ENCODE measurements at regions not wholly inside any gene's neighbourhood (a gene's known extent, or its start where the extent isn't known, plus 50 kb on each side); places are given as distances from the start of the nearest gene placed in this dataset.

DNA sequence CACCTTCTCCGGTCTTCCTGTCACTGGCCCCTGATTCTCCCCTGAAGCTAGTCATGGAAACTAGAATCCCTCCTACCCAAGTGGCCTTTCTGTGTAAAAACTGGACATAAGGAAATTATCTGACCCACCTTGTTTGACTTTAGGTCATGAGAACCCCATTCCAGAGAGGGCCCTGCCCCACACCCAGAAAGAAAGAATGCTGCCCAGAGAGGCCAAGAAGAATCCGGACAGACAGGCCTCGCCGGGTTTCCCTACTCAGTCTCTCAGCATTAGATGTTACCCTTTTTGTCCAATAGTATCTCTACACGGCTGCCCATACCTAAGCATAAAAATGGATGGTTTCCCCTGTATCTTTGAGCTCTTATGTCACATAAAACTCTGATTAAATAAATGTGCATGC, 83.3 kb upstream of the HELT start:
- no peaks in the 10 kb centered on the region for H3K36me3 Mint-ChIP-seq
- no peaks in the 10 kb centered on the region for H3K27me3 Mint-ChIP-seq
- peak overlapping the region; percentile 26 for H3K4me3 Mint-ChIP-seq

DNA sequence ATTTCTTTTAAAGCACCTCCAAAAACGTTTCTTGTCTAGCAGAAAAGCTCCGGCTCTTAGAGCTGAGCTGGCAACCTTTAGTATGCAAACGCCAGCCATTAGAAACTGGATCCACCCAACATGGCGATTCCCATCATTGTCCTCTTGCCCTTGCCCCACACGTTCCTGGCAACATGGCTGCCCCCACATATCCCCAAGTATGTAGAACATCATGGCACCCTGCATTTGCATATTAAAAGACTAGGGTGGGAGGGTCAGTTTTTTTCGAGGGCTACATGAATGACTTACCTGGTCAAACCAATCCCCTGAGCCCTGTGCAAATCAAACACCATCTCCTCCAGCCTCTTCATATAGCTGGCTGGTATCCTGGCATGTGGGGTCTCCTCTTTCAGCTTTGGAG, 82.2 kb upstream of the HELT start:
- Mint-ChIP-seq H3K4me1 (ENCODE audit: unreplicated experiment) (peaks cover 14% of the 10 kb centered on the region), H3K9me3 (peaks cover 8% of the 10 kb centered on the region), H3K27ac (no peak overlapping the region), H3K4me3 (no peak overlapping the region), H3K36me3 (no peaks in the 10 kb centered on the region), H3K27me3 (no peaks in the 10 kb centered on the region)
- TF ChIP-seq, protein P1, sequence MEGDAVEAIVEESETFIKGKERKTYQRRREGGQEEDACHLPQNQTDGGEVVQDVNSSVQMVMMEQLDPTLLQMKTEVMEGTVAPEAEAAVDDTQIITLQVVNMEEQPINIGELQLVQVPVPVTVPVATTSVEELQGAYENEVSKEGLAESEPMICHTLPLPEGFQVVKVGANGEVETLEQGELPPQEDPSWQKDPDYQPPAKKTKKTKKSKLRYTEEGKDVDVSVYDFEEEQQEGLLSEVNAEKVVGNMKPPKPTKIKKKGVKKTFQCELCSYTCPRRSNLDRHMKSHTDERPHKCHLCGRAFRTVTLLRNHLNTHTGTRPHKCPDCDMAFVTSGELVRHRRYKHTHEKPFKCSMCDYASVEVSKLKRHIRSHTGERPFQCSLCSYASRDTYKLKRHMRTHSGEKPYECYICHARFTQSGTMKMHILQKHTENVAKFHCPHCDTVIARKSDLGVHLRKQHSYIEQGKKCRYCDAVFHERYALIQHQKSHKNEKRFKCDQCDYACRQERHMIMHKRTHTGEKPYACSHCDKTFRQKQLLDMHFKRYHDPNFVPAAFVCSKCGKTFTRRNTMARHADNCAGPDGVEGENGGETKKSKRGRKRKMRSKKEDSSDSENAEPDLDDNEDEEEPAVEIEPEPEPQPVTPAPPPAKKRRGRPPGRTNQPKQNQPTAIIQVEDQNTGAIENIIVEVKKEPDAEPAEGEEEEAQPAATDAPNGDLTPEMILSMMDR (conservative IDR thresholded peaks at IDR 0.05): no peak
- DNase-seq (ENCODE audit: extremely low spot score, unreplicated experiment): no peak

More for the DNA sequence above, 83.3 kb upstream of the HELT start:
- Mint-ChIP-seq H3K9me3 (peaks cover 8% of the 10 kb centered on the region), H3K4me1 (ENCODE audit: unreplicated experiment) (peaks cover 14% of the 10 kb centered on the region), H3K27ac (peak overlapping the region; percentile 95)
- TF ChIP-seq, protein P1 (conservative IDR thresholded peaks at IDR 0.05): no peak
- no peak for DNase-seq (ENCODE audit: extremely low spot score, unreplicated experiment)

DNA sequence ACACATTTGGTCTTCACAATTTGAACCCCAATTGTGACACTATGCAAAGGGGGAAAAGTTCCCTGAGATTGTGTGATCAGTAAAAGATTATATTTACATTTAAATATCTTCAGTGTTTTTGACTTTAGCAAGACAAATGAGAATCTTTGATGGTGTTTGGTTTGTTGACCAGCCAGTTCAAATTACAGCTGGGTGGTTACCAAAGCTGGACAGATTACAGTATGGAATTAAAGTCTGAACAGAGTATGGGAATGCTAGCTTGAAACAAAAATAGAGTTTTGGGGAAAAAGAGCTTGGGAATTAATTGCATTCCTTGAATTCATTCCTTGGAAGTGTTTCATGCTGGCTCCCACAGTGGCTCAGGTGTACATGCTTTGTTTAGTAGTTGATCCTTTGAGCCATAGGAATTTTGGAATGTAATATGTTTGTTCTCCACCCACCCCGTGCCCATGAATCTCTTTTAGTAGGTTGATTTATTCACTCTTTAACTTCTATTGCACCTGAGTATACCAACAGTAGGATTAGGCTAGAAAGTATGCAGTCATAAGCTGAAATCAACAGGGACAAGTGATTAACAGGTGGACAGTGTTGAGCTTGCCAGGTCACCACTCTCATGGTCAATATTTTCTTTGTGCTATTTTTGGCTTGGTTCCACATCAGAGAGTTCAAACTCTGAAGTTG, 81.1 kb upstream of the HELT start:
- Mint-ChIP-seq H3K27ac (no peak overlapping the region), H3K4me1 (ENCODE audit: unreplicated experiment) (peaks cover 14% of the 10 kb centered on the region), H3K9me3 (peaks cover 8% of the 10 kb centered on the region), H3K27me3 (no peaks in the 10 kb centered on the region), H3K4me3 (peak overlapping the region; percentile 52), H3K36me3 (no peaks in the 10 kb centered on the region)
- TF ChIP-seq, protein P1 (conservative IDR thresholded peaks at IDR 0.05): no peak
- no peak for DNase-seq (ENCODE audit: extremely low spot score, unreplicated experiment)

DNA sequence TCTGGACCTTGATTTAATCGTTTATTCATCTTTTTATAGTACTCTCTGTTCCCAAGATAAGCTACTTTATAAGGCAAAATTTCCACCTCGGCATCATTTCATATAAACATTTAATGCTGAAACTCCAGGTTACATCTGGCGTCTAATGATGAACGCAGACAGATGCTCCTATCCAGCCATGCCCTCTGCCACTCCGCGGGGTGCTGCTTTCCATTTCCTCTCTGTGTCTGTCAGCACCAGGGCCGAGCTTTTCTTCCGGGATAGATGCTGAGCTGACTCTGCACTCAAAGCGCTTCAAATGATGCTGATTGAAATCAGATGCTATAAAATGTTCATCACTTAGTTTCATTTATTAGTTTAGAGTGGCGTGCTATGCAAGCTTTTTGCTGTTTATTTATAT, 80.5 kb upstream of the HELT start:
- peak; percentile 45 for DNase-seq (ENCODE audit: extremely low spot score, unreplicated experiment)
- Mint-ChIP-seq H3K4me1 (ENCODE audit: unreplicated experiment) (peaks cover 14% of the 10 kb centered on the region), H3K9me3 (peaks cover 8% of the 10 kb centered on the region)

DNA sequence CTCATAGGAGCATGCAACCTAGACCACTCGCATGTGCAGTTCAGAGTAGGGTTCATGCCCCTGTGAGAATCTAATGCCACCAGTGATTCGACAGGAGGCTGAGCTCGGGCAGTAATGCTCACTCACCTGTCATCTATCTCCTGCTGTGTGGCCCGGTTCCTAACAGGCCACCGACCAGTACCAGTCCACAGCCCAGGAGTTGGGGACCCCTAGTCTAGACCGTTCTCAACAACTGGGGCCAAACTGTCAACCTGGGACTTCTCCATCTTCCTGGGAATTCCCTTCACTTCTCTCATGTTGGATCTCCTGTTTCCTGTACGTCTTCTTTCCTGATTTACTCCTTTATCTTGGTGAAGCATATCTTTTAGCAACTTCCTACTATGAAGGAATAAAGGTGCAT, 79.4 kb upstream of the HELT start:
- no peaks in the 10 kb centered on the region for H3K36me3 Mint-ChIP-seq
- H3K4me1 Mint-ChIP-seq (ENCODE audit: unreplicated experiment): peaks cover 14% of the 10 kb centered on the region
- TF ChIP-seq, protein P1 (conservative IDR thresholded peaks at IDR 0.05): no peak
- DNase-seq (ENCODE audit: extremely low spot score, unreplicated experiment): peak; percentile 37
- H3K4me3 Mint-ChIP-seq: no peak overlapping the region
- no peaks in the 10 kb centered on the region for H3K27me3 Mint-ChIP-seq
- H3K9me3 Mint-ChIP-seq: peaks cover 8% of the 10 kb centered on the region
- no peak overlapping the region for H3K27ac Mint-ChIP-seq

More for the DNA sequence above, 80.5 kb upstream of the HELT start:
- Mint-ChIP-seq H3K27ac (no peak overlapping the region), H3K4me3 (no peak overlapping the region), H3K36me3 (no peaks in the 10 kb centered on the region), H3K27me3 (no peaks in the 10 kb centered on the region)
- TF ChIP-seq, protein P1 (conservative IDR thresholded peaks at IDR 0.05): no peak

All from type B pancreatic cell (in vitro differentiated cells).